MCF 10A (cell line): ENCODE measurements at regions not wholly inside any gene's neighbourhood (a gene's known extent, or its start where the extent isn't known, plus 50 kb on each side); places are given as distances from the start of the nearest gene placed in this dataset.

Experiments
- BruUV-seq: library from RNA; stranded (reverse); fragments of 400-500 nt; replicated peaks from 2 replicates; lab custom pipeline; 2021; lab: Mats Ljungman, UMichigan
- CTCF ChIA-PET: fragments of 300-600 bp; sonication (Branson Sonifier 250); formaldehyde crosslinking; extraction: SDS; loops from one replicate; lab custom pipeline; 2021; ENCODE audit warnings: antibody characterized with exemption, inconsistent platforms; lab: Yijun Ruan, JAX
- POLR2A ChIA-PET: fragments of 300-600, 350-650 bp; sonication (Branson Sonifier 250); formaldehyde crosslinking; extraction: SDS; loops from one replicate; lab custom pipeline; 2020; ENCODE audit warnings: antibody characterized with exemption, inconsistent platforms; lab: Yijun Ruan, JAX
- DNase-seq: peaks from one replicate; pipeline ENCODE4 v3.0.0-alpha.2; 2018; ENCODE audit not compliant: unreplicated experiment
- H3K27ac Mint-ChIP-seq: one replicate; pipeline ENCODE4 v1.8.0; 2022; ENCODE audit warnings: mild to moderate bottlenecking, low read depth, mixed read lengths; ENCODE audit not compliant: unreplicated experiment
- H3K27me3 Mint-ChIP-seq: one replicate; pipeline ENCODE4 v1.8.0; 2022; ENCODE audit warnings: mixed read lengths; ENCODE audit not compliant: insufficient read depth, unreplicated experiment
- H3K36me3 Mint-ChIP-seq: one replicate; pipeline ENCODE4 v1.8.0; 2022; ENCODE audit warnings: mild to moderate bottlenecking, moderate library complexity, mixed read lengths; ENCODE audit not compliant: insufficient read depth, unreplicated experiment
- H3K4me1 Mint-ChIP-seq: one replicate; pipeline ENCODE4 v1.8.0; 2022; ENCODE audit warnings: mixed read lengths; ENCODE audit not compliant: insufficient read depth, unreplicated experiment
- H3K4me3 Mint-ChIP-seq: one replicate; pipeline ENCODE4 v1.8.0; 2022; ENCODE audit warnings: mild to moderate bottlenecking, moderate library complexity, mixed read lengths; ENCODE audit not compliant: unreplicated experiment
- H3K9me3 Mint-ChIP-seq: one replicate; pipeline ENCODE4 v1.8.0; 2022; ENCODE audit warnings: mixed read lengths; ENCODE audit not compliant: unreplicated experiment
- CTCF ChIP-seq: fragments of 200-600 bp; IDR thresholded peaks from one replicate; pipeline ENCODE4 v1.8.0; 2022; ENCODE audit warnings: antibody characterized with exemption, mild to moderate bottlenecking; ENCODE audit not compliant: unreplicated experiment
- intact Hi-C: fragments of 100-400 bp; cut with micrococcal nuclease; formaldehyde crosslinking; loops from 2 replicates; pipeline ENCODE4 v1.14.1; 2022

GRCh38 chr5:89948977-89949376, 460.6 kb downstream of the CETN3 start:
- no peak for TF ChIP-seq CTCF
- intact Hi-C loops = no loop called here
- Mint-ChIP-seq H3K4me1 (no peaks in the 10 kb centered on the region), H3K36me3 (no peaks in the 10 kb centered on the region), H3K27me3 (no peaks in the 10 kb centered on the region), H3K4me3 (no peak overlapping the region), H3K9me3 (no peaks in the 10 kb centered on the region), H3K27ac (no peak overlapping the region)
- ChIA-PET POLR2A (no interaction called here), CTCF (interaction anchor here (0.7 kb wide), 1 partner anchor 246 kb away, joined by 3 read pairs; no protein-coding TSS in a partner anchor)
- no peak for DNase-seq
- no TSS peak for BruUV-seq

DNA sequence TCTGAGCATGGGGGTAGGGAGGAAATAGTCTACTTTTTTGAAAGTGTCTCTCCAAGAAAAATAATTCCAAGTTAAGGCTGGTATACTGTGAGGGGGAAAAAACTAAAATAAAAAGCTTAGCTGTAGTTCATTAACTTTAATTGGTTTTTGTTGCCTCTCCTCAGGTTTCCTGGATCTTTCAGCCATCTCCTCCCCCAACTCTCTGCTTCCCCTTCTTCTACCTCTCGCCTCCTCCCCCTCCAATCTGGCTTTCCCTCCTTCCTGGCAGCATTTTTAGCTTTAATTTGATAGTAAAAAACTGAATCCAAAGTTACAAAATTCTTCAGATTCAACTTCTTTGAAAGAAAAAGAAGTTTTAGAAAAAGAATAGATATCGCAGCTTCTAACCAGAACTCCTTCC, 462.6 kb downstream of the CETN3 start:
- Mint-ChIP-seq H3K27ac (no peak overlapping the region), H3K36me3 (no peaks in the 10 kb centered on the region), H3K27me3 (no peaks in the 10 kb centered on the region), H3K4me3 (no peak overlapping the region), H3K9me3 (no peaks in the 10 kb centered on the region), H3K4me1 (no peaks in the 10 kb centered on the region)
- ChIA-PET POLR2A (interaction anchor here (0.6 kb wide), 1 partner anchor 340 kb away, joined by 3 read pairs; no protein-coding TSS in a partner anchor), CTCF (interaction anchor here (1.4 kb wide), 1 partner anchor 318 kb away, joined by 4 read pairs; no protein-coding TSS in a partner anchor)
- no peak for DNase-seq
- BruUV-seq = no TSS peak
- TF ChIP-seq CTCF = no peak
- intact Hi-C loops = no loop called here

GRCh38 chr5:89946508-89946907, 463.0 kb downstream of the CETN3 start:
- intact Hi-C loops = no loop called here
- H3K27ac Mint-ChIP-seq = no peak overlapping the region
- TF ChIP-seq CTCF = no peak
- H3K27me3 Mint-ChIP-seq = no peaks in the 10 kb centered on the region
- ChIA-PET CTCF (interaction anchor here (0.8 kb wide), 1 partner anchor 18 kb away, joined by 3 read pairs; no protein-coding TSS in a partner anchor), POLR2A (no interaction called here)
- H3K36me3 Mint-ChIP-seq = no peaks in the 10 kb centered on the region
- no TSS peak for BruUV-seq
- no peaks in the 10 kb centered on the region for H3K4me1 Mint-ChIP-seq
- H3K4me3 Mint-ChIP-seq = no peak overlapping the region
- no peak for DNase-seq
- H3K9me3 Mint-ChIP-seq = no peaks in the 10 kb centered on the region

GRCh38 chr5:89942171-89942570, 467.4 kb downstream of the CETN3 start:
- no peaks in the 10 kb centered on the region for H3K4me1 Mint-ChIP-seq
- no peak overlapping the region for H3K4me3 Mint-ChIP-seq
- TF ChIP-seq CTCF = no peak
- ChIA-PET CTCF (no interaction called here), POLR2A (no interaction called here)
- no peaks in the 10 kb centered on the region for H3K36me3 Mint-ChIP-seq
- no peak overlapping the region for H3K27ac Mint-ChIP-seq
- H3K27me3 Mint-ChIP-seq = no peaks in the 10 kb centered on the region
- intact Hi-C loops = no loop called here
- no peaks in the 10 kb centered on the region for H3K9me3 Mint-ChIP-seq
- no TSS peak for BruUV-seq
- DNase-seq = no peak
